MM.1S (cell line): ENCODE measurements at regions not wholly inside any gene's neighbourhood (a gene's known extent, or its start where the extent isn't known, plus 50 kb on each side); places are given as distances from the start of the nearest gene placed in this dataset.

Experiments used
- DNase-seq: peaks from one replicate; pipeline ENCODE4 v3.0.0-alpha.2; 2015
- H2AFZ ChIP-seq: fragments of 300-600 bp; sonication (generic); 2 replicates; pipeline ENCODE4 v1.6.0; 2016; ENCODE audit warnings: antibody characterized with exemption, low read length
- H3F3A ChIP-seq: fragments of 300-600 bp; sonication (generic); 2 replicates; pipeline ENCODE4 v1.6.1; 2016; ENCODE audit warnings: mild to moderate bottlenecking, antibody characterized with exemption, low read length, moderate library complexity, mixed read lengths; ENCODE audit not compliant: insufficient read depth
- H3K27ac ChIP-seq: fragments of 300-600 bp; sonication (generic); 2 replicates; pipeline ENCODE4 v1.5.1; 2016; ENCODE audit warnings: mild to moderate bottlenecking, low read length
- H3K27me3 ChIP-seq: fragments of 300-600 bp; sonication (generic); replicated peaks from 2 replicates; pipeline ENCODE4 v1.6.0; 2016; ENCODE audit warnings: low read length; ENCODE audit not compliant: insufficient read depth
- H3K36me3 ChIP-seq: fragments of 300-600 bp; sonication (generic); replicated peaks from 2 replicates; pipeline ENCODE4 v1.6.1; 2016; ENCODE audit warnings: mild to moderate bottlenecking, low read length, mixed read lengths; ENCODE audit not compliant: insufficient read depth
- H3K4me1 ChIP-seq: fragments of 300-600 bp; sonication (generic); 2 replicates; pipeline ENCODE4 v1.6.1; 2016; ENCODE audit warnings: low read length, mixed read lengths
- H3K4me2 ChIP-seq: fragments of 300-600 bp; sonication (generic); 2 replicates; pipeline ENCODE4 v1.6.0; 2016; ENCODE audit warnings: low read depth, low read length
- H3K4me3 ChIP-seq: fragments of 300-600 bp; sonication (generic); 2 replicates; pipeline ENCODE4 v1.5.1; 2016; ENCODE audit warnings: low read length, mixed read lengths
- H3K79me2 ChIP-seq: fragments of 300-600 bp; sonication (generic); 2 replicates; pipeline ENCODE4 v1.6.1; 2016; ENCODE audit warnings: mixed run types, low read length, mixed read lengths
- H3K9ac ChIP-seq: fragments of 300-600 bp; sonication (generic); 2 replicates; pipeline ENCODE4 v1.6.1; 2016; ENCODE audit warnings: low read length, mixed read lengths
- H3K9me2 ChIP-seq: fragments of 300-600 bp; sonication (generic); replicated peaks from 2 replicates; pipeline ENCODE4 v1.6.1; 2016; ENCODE audit warnings: mild to moderate bottlenecking, low read length, mixed read lengths; ENCODE audit not compliant: insufficient read depth
- H3K9me3 ChIP-seq: fragments of 300-600 bp; sonication (generic); replicated peaks from 2 replicates; pipeline ENCODE4 v1.6.1; 2016; ENCODE audit warnings: mild to moderate bottlenecking, low read length, mixed read lengths; ENCODE audit not compliant: insufficient read depth
- H4K20me1 ChIP-seq: fragments of 300-600 bp; sonication (generic); 2 replicates; pipeline ENCODE4 v1.6.1; 2016; ENCODE audit warnings: mild to moderate bottlenecking, low read length, moderate library complexity, mixed read lengths; ENCODE audit not compliant: insufficient read depth
- CTCF ChIP-seq: fragments of 300-600 bp; sonication (generic); IDR thresholded peaks from 2 replicates; pipeline ENCODE4 v1.5.1; 2016; ENCODE audit warnings: antibody characterized with exemption, low read length, mixed read lengths
- EZH2 ChIP-seq: fragments of 300-600 bp; sonication (generic); optimal IDR thresholded peaks from 2 replicates; pipeline ENCODE3; 2017; ENCODE audit warnings: low read depth, mild to moderate bottlenecking, antibody characterized with exemption, low read length, mixed read lengths
- EZH2phosphoT487 ChIP-seq: fragments of 300-600 bp; sonication (generic); IDR thresholded peaks from 2 replicates; pipeline ENCODE4 v1.6.1; 2018; ENCODE audit warnings: antibody characterized with exemption, low read length

GRCh38 chr1:95604771-95605170 lies 370.8 kb downstream of the RWDD3 start:
- no peaks in the 10 kb centered on the region for H3K36me3 ChIP-seq
- no peaks in the 10 kb centered on the region for H3K9me3 ChIP-seq
- H2AFZ ChIP-seq: no peak overlapping the region
- no peaks in the 10 kb centered on the region for H3K4me1 ChIP-seq
- H3K27ac ChIP-seq: no peak overlapping the region
- H3K4me3 ChIP-seq: no peak overlapping the region
- H3K79me2 ChIP-seq: no peaks in the 10 kb centered on the region
- no peak overlapping the region for H3K4me2 ChIP-seq
- no peak for DNase-seq
- no peaks in the 10 kb centered on the region for H3F3A ChIP-seq
- no peaks in the 10 kb centered on the region for H4K20me1 ChIP-seq
- H3K27me3 ChIP-seq: no peaks in the 10 kb centered on the region
- TF ChIP-seq CTCF: no peak
- TF ChIP-seq EZH2: no peak
- no peak for TF ChIP-seq EZH2phosphoT487
- no peaks in the 10 kb centered on the region for H3K9me2 ChIP-seq
- H3K9ac ChIP-seq: no peak overlapping the region

GRCh38 chr1:95614197-95614596 lies 380.2 kb downstream of the RWDD3 start:
- H3K4me3 ChIP-seq: no peak overlapping the region
- H3K9me3 ChIP-seq: no peaks in the 10 kb centered on the region
- no peaks in the 10 kb centered on the region for H3K36me3 ChIP-seq
- H3K9ac ChIP-seq: no peak overlapping the region
- H3K27me3 ChIP-seq: no peaks in the 10 kb centered on the region
- no peaks in the 10 kb centered on the region for H3K79me2 ChIP-seq
- H3K9me2 ChIP-seq: no peaks in the 10 kb centered on the region
- no peak overlapping the region for H2AFZ ChIP-seq
- DNase-seq: no peak
- H3F3A ChIP-seq: no peaks in the 10 kb centered on the region
- H3K4me1 ChIP-seq: no peaks in the 10 kb centered on the region
- H4K20me1 ChIP-seq: no peaks in the 10 kb centered on the region
- TF ChIP-seq EZH2: no peak
- H3K27ac ChIP-seq: no peak overlapping the region
- H3K4me2 ChIP-seq: no peak overlapping the region

DNA sequence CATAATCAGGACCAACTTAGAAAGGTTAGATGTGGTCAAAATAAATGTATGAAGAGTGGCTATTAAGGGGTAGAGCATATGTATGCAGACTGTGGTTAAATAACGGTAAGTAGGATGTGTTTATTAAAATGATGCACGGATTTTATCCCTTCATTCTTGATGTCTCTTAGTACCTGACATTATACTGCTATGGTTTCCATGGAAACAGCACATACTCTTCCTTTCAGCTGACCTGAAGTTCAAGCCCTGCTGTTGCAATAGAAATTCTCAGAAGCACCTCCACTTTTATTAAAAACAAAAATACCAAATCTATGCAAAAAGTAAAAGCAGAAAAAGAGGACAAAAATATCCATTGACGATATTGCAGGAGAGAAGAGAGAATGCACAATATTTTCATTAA lies 381.4 kb downstream of the RWDD3 start:
- Histone ChIP-seq H2AFZ (no peak overlapping the region), H3K9me2 (no peaks in the 10 kb centered on the region), H3F3A (no peaks in the 10 kb centered on the region), H3K4me3 (no peak overlapping the region), H3K4me1 (no peaks in the 10 kb centered on the region), H3K27me3 (no peaks in the 10 kb centered on the region), H3K79me2 (no peaks in the 10 kb centered on the region), H3K4me2 (no peak overlapping the region), H3K9ac (no peak overlapping the region), H3K27ac (no peak overlapping the region), H3K9me3 (no peaks in the 10 kb centered on the region), H4K20me1 (no peaks in the 10 kb centered on the region), H3K36me3 (no peaks in the 10 kb centered on the region)
- DNase-seq: no peak
- TF ChIP-seq EZH2 (no peak), CTCF (no peak), EZH2phosphoT487 (no peak)

GRCh38 chr1:95620076-95620475 lies 386.1 kb downstream of the RWDD3 start:
- H3K4me2 ChIP-seq: no peak overlapping the region

More at GRCh38 chr1:95620076-95620475, 386.1 kb downstream of the RWDD3 start:
- no peak overlapping the region for H3K9ac ChIP-seq
- H3K79me2 ChIP-seq: no peaks in the 10 kb centered on the region
- no peak overlapping the region for H2AFZ ChIP-seq
- H3K36me3 ChIP-seq: no peaks in the 10 kb centered on the region
- H3K27ac ChIP-seq: no peak overlapping the region
- H3K9me3 ChIP-seq: no peaks in the 10 kb centered on the region
- H3F3A ChIP-seq: no peaks in the 10 kb centered on the region
- H3K27me3 ChIP-seq: no peaks in the 10 kb centered on the region
- H3K4me3 ChIP-seq: no peak overlapping the region
- H3K4me1 ChIP-seq: no peaks in the 10 kb centered on the region
- DNase-seq: no peak
- no peaks in the 10 kb centered on the region for H3K9me2 ChIP-seq
- TF ChIP-seq EZH2phosphoT487 (no peak), EZH2 (no peak), CTCF (no peak)
- H4K20me1 ChIP-seq: no peaks in the 10 kb centered on the region
